Transverse colon (tissue), 4 donors: ENCODE measurements at regions not wholly inside any gene's neighbourhood (a gene's known extent, or its start where the extent isn't known, plus 50 kb on each side); places are given as distances from the start of the nearest gene placed in this dataset.

Source experiments
- CTCF ChIP-seq, 5 experiments: fragments of 200-600 bp in 3 of 5; fragments of 450-650 bp in 2 of 5; sonication (generic) in 3 of 5; IDR thresholded peaks; 1 replicate in 2 of 5; 2 replicates in 3 of 5; pipeline ENCODE4 v1.5.1; 2016 to 2017; ENCODE audit warnings: antibody characterized with exemption in 5 of 5, inconsistent platforms in 3 of 5, mild to moderate bottlenecking in 2 of 5, moderate library complexity in 1 of 5
- EP300 ChIP-seq: sonication (generic); formaldehyde crosslinking; IDR thresholded peaks from one replicate; pipeline ENCODE4 v1.6.1; 2017; ENCODE audit warnings: antibody characterized with exemption, low read depth
- POLR2A ChIP-seq: fragments of 450-650 bp; IDR thresholded peaks from one replicate; pipeline ENCODE4 v1.6.1; 2016; ENCODE audit warnings: antibody characterized with exemption, mild to moderate bottlenecking, moderate library complexity
- POLR2AphosphoS5 ChIP-seq, 3 donors: sonication (generic); formaldehyde crosslinking; IDR thresholded peaks; one replicate each; pipeline ENCODE4 v1.6.1; 2016; ENCODE audit warnings: antibody characterized with exemption in 3 of 3

- TF ChIP-seq CTCF (IDR thresholded peaks at IDR 0.05) (no peak), POLR2A (no peak), POLR2AphosphoS5 (IDR thresholded peaks at IDR 0.05) (no peak), EP300 (no peak)
These were observed 254.2 kb upstream of the CDIN1 start for GRCh38 chr15:36325206-36325605.
